ENCODE measurements at regions not wholly inside any gene's neighbourhood (a gene's known extent, or its start where the extent isn't known, plus 50 kb on each side); places are given as distances from the start of the nearest gene placed in this dataset.

- Histone ChIP-seq H4K20me1 (replicated peaks; ENCODE audit: insufficient read depth) (no peaks in the 10 kb centered on the region), H3K4me3 (no peak overlapping the region), H3F3A (replicated peaks; ENCODE audit: low read depth) (no peaks in the 10 kb centered on the region), H3K4me1 (ENCODE audit: insufficient read depth) (no peaks in the 10 kb centered on the region), H3K27ac (ENCODE audit: low read depth) (no peak overlapping the region), H3K9me2 (ENCODE audit: insufficient read depth) (no peaks in the 10 kb centered on the region; the same call in 1 of the 2 replicates), H3K36me3 (ENCODE audit: insufficient read depth) (no peaks in the 10 kb centered on the region), H3K27me3 (ENCODE audit: insufficient read depth) (no peaks in the 10 kb centered on the region), H2AFZ (no peak overlapping the region), H3K79me2 (replicated peaks; ENCODE audit: insufficient read depth) (no peaks in the 10 kb centered on the region), H3K4me2 (no peak overlapping the region)
- ATAC-seq (peak; percentile 54; the same call in 2 of the 3 replicates), DNase-seq (ENCODE audit: low spot score) (no peak)
- Mint-ChIP-seq H3K27me3 (ENCODE audit: insufficient read depth, low read depth, poor library complexity) (peaks cover 15% of the 10 kb centered on the region), H3K9me3 (no peaks in the 10 kb centered on the region; the same call in 2 of the 3 replicates), H3K27ac (no peak overlapping the region), H3K36me3 (ENCODE audit: low read depth) (no peaks in the 10 kb centered on the region), H3K4me3 (no peak overlapping the region), H3K4me1 (no peaks in the 10 kb centered on the region)
- TF ChIP-seq REST (IDR thresholded peaks at IDR 0.05; ENCODE audit: unreplicated experiment) = no peak
- no peak for TF ChIP-seq CREB1 (CRISPR knock-in tag; IDR thresholded peaks at IDR 0.05; ENCODE audit: low read depth)
- no peak for TF ChIP-seq EZH2 (IDR thresholded peaks at IDR 0.05; ENCODE audit: low read depth, unreplicated experiment)
- TF ChIP-seq ZNF331 (CRISPR knock-in tag; IDR thresholded peaks at IDR 0.05; ENCODE audit: low read depth) = no peak
- no peak for TF ChIP-seq ZNF114 (CRISPR knock-in tag; IDR thresholded peaks at IDR 0.05)
- no peak for TF ChIP-seq ETS1 (IDR thresholded peaks at IDR 0.05)
- no peak for TF ChIP-seq EZH2phosphoT487 (IDR thresholded peaks at IDR 0.05; ENCODE audit: unreplicated experiment)
- TF ChIP-seq POLR2AphosphoS5 (IDR thresholded peaks at IDR 0.05; ENCODE audit: low read depth) = no peak
- TF ChIP-seq ZNF462 (CRISPR knock-in tag; IDR thresholded peaks at IDR 0.05) = no peak
- TF ChIP-seq CTCF (conservative IDR thresholded peaks at IDR 0.05; ENCODE audit: low read depth in 2 of 2) = no peak
- no peak for TF ChIP-seq NANOG (IDR thresholded peaks at IDR 0.05; ENCODE audit: borderline replicate concordance)
Observed at GRCh38 chr2:217366266-217366895, 506.5 kb upstream of the TNP1 start.
